ENCODE measurements at regions not wholly inside any gene's neighbourhood (a gene's known extent, or its start where the extent isn't known, plus 50 kb on each side); places are given as distances from the start of the nearest gene placed in this dataset.

GRCh38 chr2:128835974-128836373, 517.3 kb upstream of the HS6ST1 start:
- H2AFZ ChIP-seq, result no peak overlapping the region
- no peak overlapping the region for H3K27ac ChIP-seq
- H3K4me1 ChIP-seq (replicated peaks; ENCODE audit: insufficient read depth), result no peaks in the 10 kb centered on the region
- no peaks in the 10 kb centered on the region for H4K20me1 ChIP-seq (ENCODE audit: insufficient read depth)
- H3F3A ChIP-seq (ENCODE audit: insufficient read depth, low read depth), result no peaks in the 10 kb centered on the region
- no peaks in the 10 kb centered on the region for H3K9me3 ChIP-seq (ENCODE audit: insufficient read depth, low read depth)
- peaks cover 61% of the 10 kb centered on the region; the same call in 1 of the 2 replicates for H3K27me3 ChIP-seq (ENCODE audit: insufficient read depth, low read depth)
- DNase-seq, result no peak
- H3K9me2 ChIP-seq (ENCODE audit: insufficient read depth), result no peaks in the 10 kb centered on the region
- no peak overlapping the region for H3K4me2 ChIP-seq
- H3K36me3 ChIP-seq (ENCODE audit: low read depth), result no peaks in the 10 kb centered on the region
- intact Hi-C loops (cut with micrococcal nuclease; ENCODE audit: unreplicated experiment), result no loop called here
- BruUV-seq (replicated peaks), result no TSS peak
- H3K79me2 ChIP-seq (ENCODE audit: low read depth), result no peaks in the 10 kb centered on the region
- TF ChIP-seq CTCF (conservative IDR thresholded peaks at IDR 0.05) (no peak), EZH2 (IDR thresholded peaks at IDR 0.05; ENCODE audit: low read depth) (no peak)
- CTCF ChIA-PET, result no interaction called here
- POLR2A ChIA-PET (ENCODE audit: unreplicated experiment), result no interaction called here
- no peak overlapping the region for H3K4me3 ChIP-seq

- H3K4me2 ChIP-seq, result no peak overlapping the region
- H3K27ac ChIP-seq, result no peak overlapping the region
- no peaks in the 10 kb centered on the region for H3K36me3 ChIP-seq (ENCODE audit: low read depth)
- BruUV-seq (replicated peaks), result no TSS peak
- no peaks in the 10 kb centered on the region for H3F3A ChIP-seq (ENCODE audit: insufficient read depth, low read depth)
- no peak overlapping the region for H3K4me3 ChIP-seq
- intact Hi-C loops (cut with micrococcal nuclease; ENCODE audit: unreplicated experiment), result no loop called here
- ChIA-PET POLR2A (ENCODE audit: unreplicated experiment) (no interaction called here), CTCF (no interaction called here)
- DNase-seq, result no peak
- no peaks in the 10 kb centered on the region for H3K9me3 ChIP-seq (ENCODE audit: insufficient read depth, low read depth)
- H3K79me2 ChIP-seq (ENCODE audit: low read depth), result no peaks in the 10 kb centered on the region
- no peaks in the 10 kb centered on the region for H4K20me1 ChIP-seq (ENCODE audit: insufficient read depth)
- H3K4me1 ChIP-seq (replicated peaks; ENCODE audit: insufficient read depth), result no peaks in the 10 kb centered on the region
- no peaks in the 10 kb centered on the region for H3K9me2 ChIP-seq (ENCODE audit: insufficient read depth)
- TF ChIP-seq EZH2 (IDR thresholded peaks at IDR 0.05; ENCODE audit: low read depth), result no peak
- TF ChIP-seq CTCF (conservative IDR thresholded peaks at IDR 0.05), result no peak
- H2AFZ ChIP-seq, result no peak overlapping the region
- H3K27me3 ChIP-seq (ENCODE audit: insufficient read depth, low read depth), result peaks cover 59% of the 10 kb centered on the region; the same call in 1 of the 2 replicates
These were observed 518.0 kb upstream of the HS6ST1 start for GRCh38 chr2:128836559-128837100.

- Histone ChIP-seq H3K9me2 (ENCODE audit: insufficient read depth) (no peaks in the 10 kb centered on the region), H3K4me1 (replicated peaks; ENCODE audit: insufficient read depth) (no peaks in the 10 kb centered on the region), H3K27ac (no peak overlapping the region), H4K20me1 (ENCODE audit: insufficient read depth) (no peaks in the 10 kb centered on the region), H3K79me2 (ENCODE audit: low read depth) (no peaks in the 10 kb centered on the region), H3K36me3 (ENCODE audit: low read depth) (no peaks in the 10 kb centered on the region), H3K4me2 (no peak overlapping the region), H3K4me3 (no peak overlapping the region), H3K27me3 (ENCODE audit: insufficient read depth, low read depth) (peaks cover 51% of the 10 kb centered on the region; the same call in 1 of the 2 replicates), H2AFZ (no peak overlapping the region), H3K9me3 (ENCODE audit: insufficient read depth, low read depth) (no peaks in the 10 kb centered on the region), H3F3A (ENCODE audit: insufficient read depth, low read depth) (no peaks in the 10 kb centered on the region)
- ChIA-PET CTCF (no interaction called here), POLR2A (ENCODE audit: unreplicated experiment) (no interaction called here)
- DNase-seq, result no peak
- intact Hi-C loops (cut with micrococcal nuclease; ENCODE audit: unreplicated experiment), result no loop called here
- no TSS peak for BruUV-seq (replicated peaks)
- TF ChIP-seq CTCF (conservative IDR thresholded peaks at IDR 0.05) (no peak), EZH2 (IDR thresholded peaks at IDR 0.05; ENCODE audit: low read depth) (no peak)
These were observed 519.6 kb upstream of the HS6ST1 start for GRCh38 chr2:128838244-128838643.
